Inflammatory macrophage treated with lipopolysaccharide for 4 hours (primary cell): ENCODE measurements at regions not wholly inside any gene's neighbourhood (a gene's known extent, or its start where the extent isn't known, plus 50 kb on each side); places are given as distances from the start of the nearest gene placed in this dataset.
"Not testable (repeated sequence)": the region's sequence is repeated elsewhere in the genome, so short reads cannot be mapped to it uniquely, and the experiment has no call there.

ENCODE experiments used
- DNase-seq: peaks from one replicate; pipeline ENCODE4 v3.0.0-alpha.2; 2020

- DNase-seq, result no peak
Observed at GRCh38 chr11:69572861-69573260, 68.1 kb upstream of the CCND1 start.

- no peak for DNase-seq
Observed at GRCh38 chr11:69573761-69574607, 67.0 kb upstream of the CCND1 start.

GRCh38 chr11:69574608-69575255 is 66.2 kb upstream of the CCND1 start:
- DNase-seq, result no peak

- DNase-seq, result no peak
Observed at GRCh38 chr11:69575296-69576068, 65.5 kb upstream of the CCND1 start.

- DNase-seq, result no peak
Observed at GRCh38 chr11:69576069-69576782, 64.7 kb upstream of the CCND1 start.

- DNase-seq, result no peak
Observed at GRCh38 chr11:69578167-69578566, 62.8 kb upstream of the CCND1 start.

GRCh38 chr11:69580529-69580928 is 60.4 kb upstream of the CCND1 start:
- DNase-seq, result no peak

GRCh38 chr11:69582756-69583467 is 58.0 kb upstream of the CCND1 start:
- DNase-seq, result no peak

GRCh38 chr11:69584160-69584559 is 56.8 kb upstream of the CCND1 start:
- DNase-seq, result no peak

GRCh38 chr11:69585385-69585784 is 55.6 kb upstream of the CCND1 start:
- no peak for DNase-seq

GRCh38 chr11:69587454-69588090 is 53.4 kb upstream of the CCND1 start:
- no peak for DNase-seq

- no peak for DNase-seq
Observed at GRCh38 chr11:69588270-69588669, 52.7 kb upstream of the CCND1 start.

GRCh38 chr11:69590088-69590487 is 50.9 kb upstream of the CCND1 start:
- not testable (repeated sequence) for DNase-seq
